ENCODE measurements at regions not wholly inside any gene's neighbourhood (a gene's known extent, or its start where the extent isn't known, plus 50 kb on each side); places are given as distances from the start of the nearest gene placed in this dataset.

DNA sequence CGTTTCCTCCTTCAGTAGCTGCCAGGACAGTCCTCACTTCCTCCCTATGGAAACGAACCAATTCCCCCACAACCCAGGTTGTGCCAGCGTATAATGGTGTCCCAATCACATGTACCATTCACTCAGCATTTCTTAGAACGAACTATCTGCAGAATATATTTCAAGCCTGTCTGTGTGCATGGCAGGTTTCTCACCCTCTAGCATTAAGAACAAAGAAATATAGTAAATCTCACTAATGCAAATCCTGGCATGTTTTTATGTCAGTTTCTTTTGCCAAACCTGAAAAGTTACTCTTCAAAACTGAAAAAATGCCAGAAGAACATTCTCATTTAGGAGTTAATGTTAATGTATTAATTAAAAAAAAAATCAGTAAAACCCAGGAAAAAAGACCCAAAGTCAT, 405.9 kb upstream of the KLF6 start:
- FAIRE-seq, result no peak
- H2AFZ ChIP-seq (ENCODE audit: low read depth, low read length), result no peak overlapping the region
- no peak overlapping the region for H3K4me2 ChIP-seq (ENCODE audit: insufficient read depth, low read length)
- no peaks in the 10 kb centered on the region for H3K9me3 ChIP-seq (replicated peaks; ENCODE audit: control insufficient read depth, insufficient read depth, low read length)
- H3K4me3 ChIP-seq (replicated peaks in 1 of 3; ENCODE audit: insufficient read depth in 1 of 3, low read depth in 1 of 3, low read length in 3 of 3), result no peak overlapping the region
- no TSS peak for BruUV-seq (replicated peaks)
- dilution Hi-C loops (cut with MboI; ENCODE audit: extremely low pct_ligation_motif_present, low sequenced_read_pairs) (no loop called here), intact Hi-C loops (cut with micrococcal nuclease) (no loop called here)
- DNase-seq (ENCODE audit: low read depth, low spot score), result no peak
- no peaks in the 10 kb centered on the region for H3K4me1 ChIP-seq (ENCODE audit: control insufficient read depth, extremely low read depth, insufficient read depth, low read length)
- no peak for TF ChIP-seq POLR2A (IDR thresholded peaks at IDR 0.05; ENCODE audit: low read depth, low read length)
- ChIA-PET POLR2A (no interaction called here), CTCF (no interaction called here)
- H3K36me3 ChIP-seq (ENCODE audit: control insufficient read depth in 2 of 2, extremely low read depth in 1 of 2, insufficient read depth in 2 of 2, low read length in 2 of 2), result no peaks in the 10 kb centered on the region
- no peaks in the 10 kb centered on the region for H3K27me3 ChIP-seq (ENCODE audit: control insufficient read depth in 2 of 2, insufficient read depth in 2 of 2, low read length in 2 of 2)
- H3K27ac ChIP-seq (ENCODE audit: insufficient read depth, low read depth, low read length), result no peak overlapping the region
- no peaks in the 10 kb centered on the region for H4K20me1 ChIP-seq (replicated peaks; ENCODE audit: control insufficient read depth, extremely low read depth, insufficient read depth, low read length)
- H3K9ac ChIP-seq (replicated peaks; ENCODE audit: extremely low read depth, insufficient read depth, low read length), result no peak overlapping the region
- no peaks in the 10 kb centered on the region for H3K79me2 ChIP-seq (ENCODE audit: control insufficient read depth, insufficient read depth, low read length)
- H3K9me1 ChIP-seq (replicated peaks; ENCODE audit: control insufficient read depth, extremely low read depth, insufficient read depth, low read length), result no peaks in the 10 kb centered on the region

DNA sequence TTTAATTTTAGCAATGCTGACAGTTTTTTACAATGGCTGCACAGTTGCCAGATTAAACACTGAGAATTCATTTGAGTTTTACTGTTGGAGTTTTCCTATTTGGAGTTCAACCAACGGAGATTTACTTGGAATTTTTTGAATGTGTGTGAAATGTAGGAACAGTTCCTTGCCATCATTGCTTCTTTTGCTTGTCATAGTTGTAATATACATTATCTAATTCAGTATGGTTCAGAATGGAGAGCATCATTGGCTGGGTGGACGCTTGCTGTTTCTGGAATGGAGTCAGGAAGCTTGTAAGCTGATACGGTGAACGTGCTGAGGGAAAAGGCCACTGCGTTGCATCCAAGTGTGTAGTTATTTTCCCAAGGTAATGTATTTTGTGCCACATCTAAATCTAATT, 404.3 kb upstream of the KLF6 start:
- H3K4me3 ChIP-seq (replicated peaks in 1 of 3; ENCODE audit: insufficient read depth in 1 of 3, low read depth in 1 of 3, low read length in 3 of 3), result no peak overlapping the region
- H3K27me3 ChIP-seq (ENCODE audit: control insufficient read depth in 2 of 2, insufficient read depth in 2 of 2, low read length in 2 of 2), result no peaks in the 10 kb centered on the region
- CTCF ChIA-PET, result no interaction called here
- no TSS peak for BruUV-seq (replicated peaks)
- no peaks in the 10 kb centered on the region for H3K4me1 ChIP-seq (ENCODE audit: control insufficient read depth, extremely low read depth, insufficient read depth, low read length)
- no peak overlapping the region for H3K9ac ChIP-seq (replicated peaks; ENCODE audit: extremely low read depth, insufficient read depth, low read length)
- no peak for DNase-seq (ENCODE audit: low read depth, low spot score)
- no peaks in the 10 kb centered on the region for H3K9me3 ChIP-seq (replicated peaks; ENCODE audit: control insufficient read depth, insufficient read depth, low read length)
- no peak overlapping the region for H3K4me2 ChIP-seq (ENCODE audit: insufficient read depth, low read length)
- H3K79me2 ChIP-seq (ENCODE audit: control insufficient read depth, insufficient read depth, low read length), result no peaks in the 10 kb centered on the region
- no peak for FAIRE-seq
- POLR2A ChIA-PET, result no interaction called here
- no peaks in the 10 kb centered on the region for H4K20me1 ChIP-seq (replicated peaks; ENCODE audit: control insufficient read depth, extremely low read depth, insufficient read depth, low read length)
- intact Hi-C loops (cut with micrococcal nuclease) (no loop called here), dilution Hi-C loops (cut with MboI; ENCODE audit: extremely low pct_ligation_motif_present, low sequenced_read_pairs) (no loop called here)
- H3K9me1 ChIP-seq (replicated peaks; ENCODE audit: control insufficient read depth, extremely low read depth, insufficient read depth, low read length), result no peaks in the 10 kb centered on the region
- TF ChIP-seq GATA2 (IDR thresholded peaks at IDR 0.05; ENCODE audit: insufficient read depth, insufficient read length, low read depth, low read length), result no peak
- no peak for TF ChIP-seq POLR2AphosphoS5 (IDR thresholded peaks at IDR 0.05; ENCODE audit: insufficient read depth, low read depth, low read length)
- TF ChIP-seq JUN (IDR thresholded peaks at IDR 0.05; ENCODE audit: borderline replicate concordance, insufficient read depth, insufficient read length, low read depth), result no peak
- TF ChIP-seq FOS (IDR thresholded peaks at IDR 0.05; ENCODE audit: borderline replicate concordance, insufficient read depth, low read length), result no peak
- TF ChIP-seq MYC (IDR thresholded peaks at IDR 0.05; ENCODE audit: low read depth, low read length), result no peak
- TF ChIP-seq, protein P1, sequence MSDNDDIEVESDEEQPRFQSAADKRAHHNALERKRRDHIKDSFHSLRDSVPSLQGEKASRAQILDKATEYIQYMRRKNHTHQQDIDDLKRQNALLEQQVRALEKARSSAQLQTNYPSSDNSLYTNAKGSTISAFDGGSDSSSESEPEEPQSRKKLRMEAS (IDR thresholded peaks at IDR 0.05; ENCODE audit: insufficient read depth, insufficient read length), result no peak
- no peak for TF ChIP-seq EZH2 (IDR thresholded peaks at IDR 0.05; ENCODE audit: borderline replicate concordance, low read depth, low read length, severe bottlenecking)
- no peaks in the 10 kb centered on the region for H3K36me3 ChIP-seq (ENCODE audit: control insufficient read depth in 2 of 2, extremely low read depth in 1 of 2, insufficient read depth in 2 of 2, low read length in 2 of 2)
- H3K27ac ChIP-seq (ENCODE audit: insufficient read depth, low read depth, low read length), result no peak overlapping the region
- no peak overlapping the region for H2AFZ ChIP-seq (ENCODE audit: low read depth, low read length)
